Neuronal stem cell (in vitro differentiated cells): ENCODE measurements at regions not wholly inside any gene's neighbourhood (a gene's known extent, or its start where the extent isn't known, plus 50 kb on each side); places are given as distances from the start of the nearest gene placed in this dataset.
"Not testable (repeated sequence)": the region's sequence is repeated elsewhere in the genome, so short reads cannot be mapped to it uniquely, and the experiment has no call there.

Experiments used
- DNase-seq: peaks from one replicate; pipeline ENCODE4 v3.0.0-alpha.2; 2013; ENCODE audit warnings: low spot score
- H2AFZ ChIP-seq: one replicate; pipeline ENCODE4 v1.6.1; 2013; ENCODE audit warnings: mild to moderate bottlenecking, low read length, inconsistent platforms
- H2AK5ac ChIP-seq: 2 replicates; pipeline ENCODE4 v1.6.1; 2013; ENCODE audit warnings: low read depth, mild to moderate bottlenecking, inconsistent platforms, low read length, moderate library complexity, mixed read lengths
- H2BK120ac ChIP-seq: 2 replicates; pipeline ENCODE4 v1.6.1; 2013; ENCODE audit warnings: low read depth, mild to moderate bottlenecking, inconsistent platforms, low read length, moderate library complexity, mixed read lengths
- H2BK12ac ChIP-seq: one replicate; pipeline ENCODE4 v1.6.1; 2013; ENCODE audit warnings: low read length, inconsistent platforms
- H2BK15ac ChIP-seq: 2 replicates; pipeline ENCODE4 v1.6.1; 2013; ENCODE audit warnings: mild to moderate bottlenecking, low read length, inconsistent platforms, mixed read lengths
- H2BK5ac ChIP-seq: one replicate; pipeline ENCODE4 v1.6.1; 2013; ENCODE audit warnings: inconsistent platforms, mild to moderate bottlenecking, low read length, moderate library complexity
- H3K14ac ChIP-seq: one replicate; pipeline ENCODE4 v1.6.1; 2013; ENCODE audit warnings: low read length, inconsistent platforms
- H3K18ac ChIP-seq: 2 replicates; pipeline ENCODE4 v1.6.1; 2013; ENCODE audit warnings: low read length, inconsistent platforms
- H3K23ac ChIP-seq: 2 replicates; pipeline ENCODE4 v1.6.1; 2013; ENCODE audit warnings: low read depth, mild to moderate bottlenecking, mixed read lengths, low read length, inconsistent platforms; ENCODE audit not compliant: poor library complexity
- H3K27ac ChIP-seq: replicated peaks from 3 replicates; pipeline ENCODE4 v1.5.1; 2013; ENCODE audit warnings: low read length, inconsistent platforms
- H3K27me3 ChIP-seq, 3 experiments: 2 replicates each; pipeline ENCODE4 v1.6.1; 2013; ENCODE audit warnings: low read length in 3 of 3, mild to moderate bottlenecking in 2 of 3, inconsistent platforms in 1 of 3, low read depth in 1 of 3, mixed read lengths in 1 of 3, moderate library complexity in 1 of 3; ENCODE audit not compliant: control insufficient read depth in 3 of 3, insufficient read depth in 3 of 3
- H3K36me3 ChIP-seq, 2 donors: replicated peaks in 1 of 2; 2 replicates each; pipeline ENCODE4 v1.6.1; 2013; ENCODE audit warnings: low read length in 2 of 2; ENCODE audit not compliant: control insufficient read depth in 2 of 2, insufficient read depth in 2 of 2
- H3K4ac ChIP-seq: 2 replicates; pipeline ENCODE4 v1.6.1; 2013; ENCODE audit warnings: inconsistent platforms, mild to moderate bottlenecking, low read length, moderate library complexity
- H3K4me1 ChIP-seq, 2 donors: 1 replicate in 1 of 2; 2 replicates in 1 of 2; pipeline ENCODE4 v1.6.1; 2013; ENCODE audit warnings: low read length in 2 of 2, low read depth in 1 of 2; ENCODE audit not compliant: control insufficient read depth in 2 of 2, insufficient read depth in 1 of 2
- H3K4me2 ChIP-seq: one replicate; pipeline ENCODE4 v1.6.1; 2013; ENCODE audit warnings: mild to moderate bottlenecking, low read length, inconsistent platforms; ENCODE audit not compliant: insufficient read depth, poor library complexity, severe bottlenecking
- H3K4me3 ChIP-seq, 2 donors: 2 replicates each; pipeline ENCODE4 v1.5.1; 2013; ENCODE audit warnings: low read length in 2 of 2, mild to moderate bottlenecking in 2 of 2, inconsistent platforms in 1 of 2, moderate library complexity in 1 of 2
- H3K79me1 ChIP-seq: one replicate; pipeline ENCODE4 v1.6.1; 2013; ENCODE audit warnings: low read depth, mild to moderate bottlenecking, inconsistent platforms, low read length, moderate library complexity
- H3K9ac ChIP-seq: one replicate; pipeline ENCODE4 v1.6.1; 2013; ENCODE audit warnings: mild to moderate bottlenecking, low read depth, low read length, inconsistent platforms; ENCODE audit not compliant: poor library complexity
- H3K9me3 ChIP-seq, 2 donors: replicated peaks in 1 of 2; 2 replicates each; pipeline versions ENCODE3 to v1.6.1; 2013; ENCODE audit warnings: low read length in 2 of 2, mild to moderate bottlenecking in 2 of 2, inconsistent platforms in 1 of 2, low read depth in 1 of 2, mixed read lengths in 1 of 2, moderate library complexity in 1 of 2; ENCODE audit not compliant: control insufficient read depth in 2 of 2, insufficient read depth in 1 of 2
- H4K8ac ChIP-seq: one replicate; pipeline ENCODE4 v1.6.1; 2013; ENCODE audit warnings: low read depth, mild to moderate bottlenecking, inconsistent platforms, low read length, moderate library complexity
- H4K91ac ChIP-seq: one replicate; pipeline ENCODE4 v1.6.1; 2013; ENCODE audit warnings: low read length, low read depth, mild to moderate bottlenecking, inconsistent platforms; ENCODE audit not compliant: poor library complexity
- WGBS, 2 donors: extraction: QIAGEN DNeasy Blood & Tissue Kit; methylation state at CpG; one replicate each; pipeline ENCODE4 v1.1.7; 2013; ENCODE audit warnings: missing lambda C conversion rate in 2 of 2, mixed read lengths in 1 of 2; ENCODE audit not compliant: insufficient read length in 2 of 2, insufficient replicate concordance in 1 of 2; ENCODE audit errors: extremely low coverage in 2 of 2; 5-methylcytosine and 5-hydroxymethylcytosine counted together

GRCh38 chr14:105628531-105629067, 102.2 kb downstream of the TMEM121 start:
- H3K14ac ChIP-seq, H2AK5ac ChIP-seq, H3K4me3 ChIP-seq, H4K8ac ChIP-seq, DNase-seq, H2BK12ac ChIP-seq, H2BK5ac ChIP-seq, H3K18ac ChIP-seq, H2BK15ac ChIP-seq, H4K91ac ChIP-seq, H3K23ac ChIP-seq, H3K9me3 ChIP-seq, H2BK120ac ChIP-seq, H3K9ac ChIP-seq, H3K4me1 ChIP-seq, H3K79me1 ChIP-seq, H2AFZ ChIP-seq, H3K4ac ChIP-seq, H3K27ac ChIP-seq, H3K36me3 ChIP-seq, H3K4me2 ChIP-seq: not testable (repeated sequence)
- WGBS, 2 donors, result no CpG with 5 or more reads among the region's 11 CpGs
- peaks cover 0 to 20% (median 0%) of the 10 kb centered on the region in 3 experiments for H3K27me3 ChIP-seq

- H3K18ac ChIP-seq, H3K9me3 ChIP-seq, H3K23ac ChIP-seq, H3K36me3 ChIP-seq, H3K79me1 ChIP-seq, H2BK120ac ChIP-seq, H3K4me1 ChIP-seq, H2AK5ac ChIP-seq, DNase-seq, H2BK12ac ChIP-seq, H3K27ac ChIP-seq, H3K14ac ChIP-seq, H2BK5ac ChIP-seq, H3K4me2 ChIP-seq, H2BK15ac ChIP-seq, H2AFZ ChIP-seq, H3K4me3 ChIP-seq, H3K9ac ChIP-seq, H4K91ac ChIP-seq, H3K4ac ChIP-seq, H4K8ac ChIP-seq: not testable (repeated sequence)
- no CpG with 5 or more reads among the region's 38 CpGs for WGBS, 2 donors
- peaks cover 0 to 20% (median 0%) of the 10 kb centered on the region in 3 experiments for H3K27me3 ChIP-seq
Measured at GRCh38 chr14:105629091-105629885, 102.9 kb downstream of the TMEM121 start.

DNA sequence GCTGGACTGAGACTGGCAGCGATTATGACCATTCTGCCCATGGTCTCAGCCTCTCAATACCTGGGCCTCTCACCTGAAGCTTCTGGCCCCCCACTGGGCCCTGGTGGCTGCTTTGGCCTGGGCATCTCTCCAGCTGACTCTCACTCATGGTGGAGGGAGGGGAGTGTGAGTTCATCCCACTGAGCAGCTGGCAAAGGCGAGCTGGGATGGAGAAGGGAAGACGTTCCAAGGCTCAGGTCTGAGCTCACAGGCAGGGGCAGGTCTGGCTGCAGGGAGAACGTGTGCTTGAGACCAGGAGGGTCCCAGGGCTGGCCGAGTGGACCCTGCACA, 103.5 kb downstream of the TMEM121 start:
- no peak overlapping the region for H2AK5ac ChIP-seq
- H3K27me3 ChIP-seq, result peaks cover 0 to 15% (median 0%) of the 10 kb centered on the region in 3 experiments
- H2BK5ac ChIP-seq, result no peak overlapping the region
- H3K79me1 ChIP-seq, result no peaks in the 10 kb centered on the region
- peaks cover 0 to 7% of the 10 kb centered on the region in 2 donors for H3K9me3 ChIP-seq
- no peak overlapping the region for H2BK12ac ChIP-seq
- DNase-seq, result no peak
- no peak overlapping the region for H3K9ac ChIP-seq
- no peak overlapping the region for H2AFZ ChIP-seq
- H2BK15ac ChIP-seq, result no peak overlapping the region
- WGBS, 2 donors, result no CpG with 5 or more reads among the region's 5 CpGs
- H3K27ac ChIP-seq, result no peak overlapping the region
- no peak overlapping the region for H2BK120ac ChIP-seq
- H4K8ac ChIP-seq, result no peak overlapping the region
- no peak overlapping the region for H3K18ac ChIP-seq
- H4K91ac ChIP-seq, result no peak overlapping the region
- H3K23ac ChIP-seq, result no peak overlapping the region
- H3K14ac ChIP-seq, result no peak overlapping the region
- no peak overlapping the region for H3K4me3 ChIP-seq
- no peak overlapping the region for H3K4ac ChIP-seq
- no peak overlapping the region for H3K4me2 ChIP-seq
- no peaks in the 10 kb centered on the region for H3K4me1 ChIP-seq
- no peaks in the 10 kb centered on the region for H3K36me3 ChIP-seq

DNA sequence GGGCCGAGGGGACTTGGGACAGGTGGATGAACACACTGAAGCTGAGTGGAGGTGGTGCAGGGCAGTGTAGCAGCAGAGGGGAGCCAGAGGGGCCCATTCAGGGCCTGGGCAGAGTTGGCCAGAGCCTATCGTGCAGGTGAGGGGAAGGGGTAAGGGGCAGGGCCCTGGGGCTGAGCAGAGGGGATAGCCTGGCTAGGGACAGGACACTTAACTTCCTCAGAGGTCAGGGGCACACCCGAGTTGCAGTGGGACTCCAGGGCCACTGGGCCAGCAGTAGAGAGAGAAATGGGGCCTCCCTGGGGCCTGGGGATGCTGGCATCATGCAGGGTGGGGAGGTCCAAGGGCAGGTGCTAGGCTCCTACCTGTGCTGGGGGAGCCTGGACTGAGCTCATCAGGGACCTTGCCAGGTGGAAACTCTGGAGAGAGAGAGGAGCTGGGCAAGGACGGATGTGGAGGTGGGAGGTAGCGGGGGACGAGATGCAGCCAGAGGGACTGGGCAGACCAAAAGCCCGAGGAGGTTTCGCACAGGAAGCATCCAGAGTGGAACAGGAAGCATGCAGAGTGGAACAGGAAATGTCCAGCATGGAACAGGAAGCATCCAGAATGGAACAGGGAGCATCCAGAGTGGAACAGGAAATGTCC, 104.0 kb downstream of the TMEM121 start:
- not testable (repeated sequence) for H3K4ac ChIP-seq, DNase-seq, H3K4me1 ChIP-seq, H3K18ac ChIP-seq, H2BK120ac ChIP-seq, H2BK5ac ChIP-seq, H4K91ac ChIP-seq, H3K36me3 ChIP-seq, H3K4me3 ChIP-seq, H3K14ac ChIP-seq, H3K23ac ChIP-seq, H3K4me2 ChIP-seq, H3K9me3 ChIP-seq, H2BK15ac ChIP-seq, H3K79me1 ChIP-seq, H3K27ac ChIP-seq, H4K8ac ChIP-seq, H2AK5ac ChIP-seq, H2BK12ac ChIP-seq, H2AFZ ChIP-seq, H3K27me3 ChIP-seq
- WGBS, 2 donors, result no CpG with 5 or more reads among the region's 8 CpGs
- H3K9ac ChIP-seq, result peak overlapping the region; percentile 21
